ENCODE measurements at regions not wholly inside any gene's neighbourhood (a gene's known extent, or its start where the extent isn't known, plus 50 kb on each side); places are given as distances from the start of the nearest gene placed in this dataset.

DNA sequence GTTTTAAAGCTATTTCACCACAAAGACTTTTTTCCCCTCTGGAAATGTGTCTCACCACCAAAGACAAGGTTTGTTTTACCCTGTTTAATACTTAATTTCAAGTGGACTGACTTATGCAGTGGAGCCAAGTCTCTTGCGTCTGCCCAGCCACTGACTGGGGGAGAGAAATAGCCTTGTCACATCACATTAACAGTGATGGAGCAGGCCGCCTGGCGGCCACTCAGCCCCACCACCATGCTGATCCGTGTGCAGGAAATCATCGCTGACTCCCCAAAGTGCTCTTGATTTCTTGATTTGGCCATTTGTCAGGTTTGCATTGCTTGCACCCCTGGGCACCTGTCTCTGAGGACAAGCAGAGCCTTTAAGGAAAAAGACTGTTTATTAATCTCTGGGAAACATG lies 334.1 kb downstream of the GLRX3 start:
- no peak for DNase-seq

GRCh38 chr10:130470973-130471372 lies 334.8 kb downstream of the GLRX3 start:
- DNase-seq = no peak

- DNase-seq = no peak
Measured at GRCh38 chr10:130471486-130471885, 335.3 kb downstream of the GLRX3 start.

- DNase-seq = no peak
Measured at GRCh38 chr10:130472236-130472635, 336.0 kb downstream of the GLRX3 start.

- no peak for DNase-seq
Measured at GRCh38 chr10:130474591-130474990, 338.4 kb downstream of the GLRX3 start.

DNA sequence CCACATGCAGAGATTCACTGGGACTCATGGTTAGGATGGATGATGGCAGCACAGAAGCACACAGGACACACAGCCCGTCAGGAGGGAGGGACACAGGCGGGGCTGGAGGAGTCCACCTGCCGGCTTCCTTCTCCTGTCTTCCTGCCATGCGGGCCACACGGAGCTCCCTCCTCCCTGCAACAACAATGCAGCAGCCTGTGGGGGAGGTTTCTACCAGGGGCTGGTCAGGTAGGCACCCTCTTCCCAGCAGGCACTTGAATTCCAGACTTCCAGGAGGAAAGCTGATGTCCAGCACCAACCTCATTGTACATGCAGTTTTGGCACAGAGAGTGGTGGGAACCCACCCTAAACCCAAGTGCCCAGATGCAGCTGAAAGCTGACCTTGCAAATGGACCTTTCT lies 341.2 kb downstream of the GLRX3 start:
- no peak for DNase-seq

DNA sequence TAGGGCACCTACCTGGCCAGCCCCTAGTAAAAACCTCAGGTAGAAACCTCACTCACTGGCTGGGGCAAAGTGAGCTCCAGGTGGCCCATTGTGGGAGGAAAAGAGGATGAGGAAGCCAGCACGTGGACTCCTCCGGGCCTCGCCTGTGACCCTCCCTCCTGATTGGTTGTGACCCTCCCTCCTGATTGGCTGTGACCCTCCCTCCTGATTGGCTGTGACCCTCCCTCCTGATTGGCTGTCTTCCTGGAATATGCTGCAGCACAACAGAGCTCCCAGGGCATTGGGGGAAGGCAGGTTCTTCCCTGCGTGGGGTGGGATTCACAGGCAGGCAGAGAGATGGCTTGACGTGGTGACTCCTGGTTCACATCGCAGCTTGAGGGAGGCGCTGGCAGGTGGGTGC lies 343.0 kb downstream of the GLRX3 start:
- no peak for DNase-seq

DNA sequence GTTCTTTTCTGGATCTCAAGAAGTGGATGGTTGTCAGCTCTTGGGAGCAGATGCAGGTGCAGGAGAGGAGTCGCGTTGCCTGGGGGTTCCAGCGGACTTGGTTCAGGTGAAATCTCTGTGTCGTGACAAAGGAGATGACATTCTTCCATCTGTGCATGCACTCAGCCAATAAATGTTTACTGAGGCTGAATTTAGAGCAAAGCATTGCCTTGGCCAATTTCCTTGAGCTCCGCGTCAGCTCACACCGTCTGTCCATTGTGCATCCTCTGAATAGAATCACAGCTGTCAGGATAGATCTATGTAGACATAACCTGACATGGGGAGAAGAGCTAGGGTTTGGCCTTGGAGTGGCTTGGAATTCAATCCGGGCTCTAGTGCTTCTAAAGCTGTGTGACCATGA lies 343.7 kb downstream of the GLRX3 start:
- no peak for DNase-seq

DNA sequence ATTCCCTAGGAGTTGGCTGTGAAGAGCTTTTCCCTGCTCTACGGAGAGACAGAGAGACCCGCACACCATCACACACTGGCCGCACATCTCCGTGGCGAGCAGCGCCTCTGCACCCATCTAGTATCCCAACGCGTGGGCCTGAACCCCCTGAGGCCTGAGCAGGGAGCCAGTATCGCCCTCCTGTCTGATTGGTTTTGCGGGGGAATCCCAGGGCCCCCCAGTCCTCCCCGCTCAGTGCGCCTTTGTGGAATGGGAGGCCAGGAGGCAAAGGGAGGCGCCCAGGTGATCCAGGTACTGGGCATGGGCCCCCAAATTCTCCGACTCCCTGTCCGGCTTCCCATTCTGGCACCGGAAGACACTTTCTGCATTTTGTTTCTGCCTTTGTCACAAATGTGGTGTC lies 344.3 kb downstream of the GLRX3 start:
- no peak for DNase-seq

- DNase-seq = no peak
Measured at GRCh38 chr10:130481076-130481930, 345.1 kb downstream of the GLRX3 start.

- no peak for DNase-seq
Measured at GRCh38 chr10:130481936-130482335, 345.7 kb downstream of the GLRX3 start.

- DNase-seq = no peak
Measured at GRCh38 chr10:130483691-130484467, 347.7 kb downstream of the GLRX3 start.

DNA sequence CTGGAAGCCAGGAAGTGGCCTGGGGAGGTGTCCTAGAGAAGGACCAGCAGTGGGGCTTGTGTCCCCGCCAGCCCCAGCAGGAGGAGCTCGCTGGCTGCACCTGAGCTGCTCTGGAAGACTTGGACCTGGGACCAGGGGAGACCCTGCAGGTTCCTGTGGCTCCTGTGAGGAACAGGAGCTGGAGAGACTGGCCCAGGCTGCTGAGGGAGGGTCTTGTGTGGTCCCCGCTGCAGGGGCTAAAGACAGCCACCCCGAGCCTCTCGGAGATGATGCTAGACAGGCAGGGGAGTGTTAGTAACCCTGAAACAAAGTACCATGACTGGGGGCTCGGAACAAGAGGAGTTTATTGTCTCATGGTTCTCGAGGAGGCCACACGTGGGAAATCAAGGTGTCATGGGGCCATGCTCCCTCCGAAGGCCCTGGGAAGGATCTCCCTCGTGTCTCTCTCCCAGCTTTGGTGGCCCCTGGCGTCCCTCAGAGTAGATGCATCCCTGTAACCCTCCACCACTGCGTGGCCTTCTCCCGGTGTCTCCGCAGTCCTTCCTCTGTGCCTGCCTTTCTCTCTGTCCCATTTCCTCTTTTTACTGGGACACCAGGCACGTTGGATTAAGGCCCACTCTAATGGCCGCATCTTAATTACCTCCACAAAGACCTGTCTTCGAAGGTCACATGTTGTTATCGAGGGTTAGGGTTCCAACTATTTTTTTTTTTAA lies 348.4 kb downstream of the GLRX3 start:
- DNase-seq = no peak

- DNase-seq = no peak
Measured at GRCh38 chr10:130485236-130485957, 349.2 kb downstream of the GLRX3 start.

- DNase-seq = no peak
Measured at GRCh38 chr10:130485958-130486895, 350.0 kb downstream of the GLRX3 start.

DNA sequence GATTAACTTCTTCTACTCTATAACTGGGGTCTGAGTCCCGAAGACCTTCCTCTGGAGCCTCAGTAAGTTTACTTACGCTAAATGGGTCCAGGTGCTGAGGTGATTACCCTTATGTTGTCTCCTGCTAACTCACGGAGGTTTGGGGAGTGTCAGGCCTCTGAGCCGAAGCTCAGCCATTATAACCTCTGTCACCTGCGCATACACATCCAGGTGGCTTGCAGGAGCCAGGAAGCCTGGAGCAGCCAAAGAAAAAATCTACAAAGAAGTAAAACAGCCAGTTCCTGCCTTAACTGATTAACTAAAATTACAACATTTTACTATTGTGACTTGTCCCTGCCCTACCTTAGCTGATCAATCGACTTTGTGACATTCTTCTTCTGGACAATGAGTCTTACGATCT lies 350.7 kb downstream of the GLRX3 start:
- DNase-seq = no peak

GRCh38 chr10:130487566-130487965 lies 351.4 kb downstream of the GLRX3 start:
- no peak for DNase-seq

GRCh38 chr10:130489891-130490290 lies 353.7 kb downstream of the GLRX3 start:
- DNase-seq = no peak

GRCh38 chr10:130491011-130491692 lies 355.0 kb downstream of the GLRX3 start:
- DNase-seq = no peak

DNA sequence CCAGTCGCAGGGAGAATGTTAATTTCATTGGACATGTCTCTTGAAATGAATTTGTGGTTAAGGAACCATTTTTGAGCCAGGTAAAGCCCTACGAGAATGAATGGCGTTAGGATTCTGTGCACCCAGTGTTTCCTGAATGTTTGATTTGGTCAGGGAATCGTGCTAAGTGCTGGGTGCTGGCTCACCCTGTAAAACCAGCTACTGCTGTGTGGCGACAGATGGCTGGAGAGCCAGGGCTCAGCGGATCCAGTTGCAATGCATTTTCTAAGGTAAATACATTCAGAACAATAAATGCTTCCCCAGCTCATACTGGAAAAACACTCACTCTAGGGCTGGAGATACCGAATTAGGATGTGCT lies 355.5 kb downstream of the GLRX3 start:
- DNase-seq = no peak

GRCh38 chr10:130492266-130492934 lies 356.2 kb downstream of the GLRX3 start:
- no peak for DNase-seq
